Endothelial cell of umbilical vein (primary cell): ENCODE measurements at regions not wholly inside any gene's neighbourhood (a gene's known extent, or its start where the extent isn't known, plus 50 kb on each side); places are given as distances from the start of the nearest gene placed in this dataset.
A peak's percentile ranks its signal among the peaks of the same experiment; 100 is the strongest.

Experiments
- BruUV-seq: library from RNA; stranded (reverse); fragments of 400-500 nt; replicated peaks from 2 replicates; lab custom pipeline; 2021; lab: Mats Ljungman, UMichigan
- CTCF ChIA-PET: fragments of 300-600, 350-600 bp; sonication (Branson Sonifier 250); formaldehyde crosslinking; loops from one replicate; lab custom pipeline; 2021; ENCODE audit warnings: antibody characterized with exemption, inconsistent platforms; lab: Charles Lee
- POLR2A ChIA-PET: fragments of 300-600, 350-600 bp; sonication (Branson Sonifier 250); formaldehyde crosslinking; loops from one replicate; lab custom pipeline; 2021; ENCODE audit warnings: antibody characterized with exemption, inconsistent platforms; lab: Charles Lee
- DNase-seq: peaks from one replicate; pipeline ENCODE4 v3.0.0-alpha.2; 2011; ENCODE audit warnings: low read depth, low spot score
- FAIRE-seq: peaks from 2 replicates; lab custom pipeline; 2011; peaks lifted over from hg19 to GRCh38; lab: Jason Lieb, UNC
- H2AFZ ChIP-seq: 2 replicates; pipeline ENCODE4 v1.6.0; 2012; ENCODE audit warnings: low read depth, low read length, control low read depth, inconsistent platforms
- H3K27ac ChIP-seq: 2 replicates; pipeline ENCODE4 v1.5.1; 2011; ENCODE audit warnings: low read depth, mild to moderate bottlenecking, control low read depth, low read length, moderate library complexity; ENCODE audit not compliant: insufficient read depth
- H3K27me3 ChIP-seq, 2 experiments: 2 replicates each; pipeline versions ENCODE4 v1.6.0 to v1.6.1; 2011; ENCODE audit warnings: low read length in 2 of 2, mixed read lengths in 1 of 2; ENCODE audit not compliant: control insufficient read depth in 2 of 2, insufficient read depth in 2 of 2
- H3K36me3 ChIP-seq, 2 experiments: 2 replicates in 1 of 2; 3 replicates in 1 of 2; pipeline ENCODE4 v1.5.1; 2011; ENCODE audit warnings: low read length in 2 of 2, mild to moderate bottlenecking in 1 of 2, moderate library complexity in 1 of 2; ENCODE audit not compliant: control insufficient read depth in 2 of 2, insufficient read depth in 2 of 2; ENCODE audit errors: extremely low read depth in 1 of 2
- H3K4me1 ChIP-seq: 3 replicates; pipeline ENCODE4 v1.5.1; 2011; ENCODE audit warnings: mild to moderate bottlenecking, low read length; ENCODE audit not compliant: control insufficient read depth, insufficient read depth; ENCODE audit errors: extremely low read depth
- H3K4me2 ChIP-seq: 2 replicates; pipeline ENCODE4 v1.6.1; 2011; ENCODE audit warnings: low read length, control low read depth, mixed read lengths; ENCODE audit not compliant: insufficient read depth
- H3K4me3 ChIP-seq, 3 experiments: fragments of 200-600 bp in 1 of 3; sonication (generic), shearing (Covaris generic) in 1 of 3; replicated peaks in 1 of 3; 2 replicates each; pipeline ENCODE4 v1.5.1; 2011 to 2016; ENCODE audit warnings: control low read depth in 3 of 3, low read length in 3 of 3, mild to moderate bottlenecking in 2 of 3, inconsistent platforms in 1 of 3, low read depth in 1 of 3, moderate library complexity in 1 of 3; ENCODE audit not compliant: insufficient read depth in 1 of 3
- H3K79me2 ChIP-seq: 2 replicates; pipeline ENCODE4 v1.6.0; 2012; ENCODE audit warnings: low read length, inconsistent platforms; ENCODE audit not compliant: control insufficient read depth, insufficient read depth
- H3K9ac ChIP-seq: replicated peaks from 2 replicates; pipeline ENCODE3; 2011; ENCODE audit warnings: low read length, control low read depth; ENCODE audit not compliant: insufficient read depth; ENCODE audit errors: extremely low read depth
- H3K9me1 ChIP-seq: replicated peaks from 3 replicates; pipeline ENCODE4 v1.6.0; 2011; ENCODE audit warnings: mild to moderate bottlenecking, low read length; ENCODE audit not compliant: control insufficient read depth, insufficient read depth; ENCODE audit errors: extremely low read depth
- H3K9me3 ChIP-seq: replicated peaks from 2 replicates; pipeline ENCODE4 v1.5.1; 2012; ENCODE audit warnings: low read length, inconsistent platforms; ENCODE audit not compliant: control insufficient read depth, insufficient read depth
- H4K20me1 ChIP-seq: replicated peaks from 2 replicates; pipeline ENCODE3; 2011; ENCODE audit warnings: mild to moderate bottlenecking, low read length; ENCODE audit not compliant: control insufficient read depth, insufficient read depth; ENCODE audit errors: extremely low read depth
- CTCF ChIP-seq, 2 donors: IDR thresholded peaks; 1 replicate in 1 of 2; 2 replicates in 1 of 2; pipeline ENCODE4 v1.5.1; 2011; ENCODE audit warnings: low read length in 2 of 2, mild to moderate bottlenecking in 2 of 2, moderate library complexity in 2 of 2, control low read depth in 1 of 2, inconsistent platforms in 1 of 2, low read depth in 1 of 2; ENCODE audit not compliant: insufficient read depth in 1 of 2; ENCODE audit errors: extremely low read depth in 1 of 2
- EZH2 ChIP-seq: IDR thresholded peaks from 2 replicates; pipeline ENCODE4 v1.6.1; 2012; ENCODE audit warnings: borderline replicate concordance, low read depth, mild to moderate bottlenecking, moderate library complexity, low read length, inconsistent platforms; ENCODE audit not compliant: severe bottlenecking
- FOS ChIP-seq: IDR thresholded peaks from 2 replicates; pipeline ENCODE4 v1.6.1; 2011; ENCODE audit warnings: mild to moderate bottlenecking, low read length, moderate library complexity, borderline replicate concordance; ENCODE audit not compliant: insufficient read depth
- GATA2 ChIP-seq: IDR thresholded peaks from 2 replicates; pipeline ENCODE4 v1.7.0; 2011; ENCODE audit warnings: low read depth, mild to moderate bottlenecking, moderate library complexity, mixed read lengths, low read length; ENCODE audit not compliant: insufficient read length, insufficient read depth
- JUN ChIP-seq: IDR thresholded peaks from 2 replicates; pipeline ENCODE4 v1.6.1; 2011; ENCODE audit warnings: borderline replicate concordance, low read depth; ENCODE audit not compliant: insufficient read length, insufficient read depth
- MAX ChIP-seq: IDR thresholded peaks from 2 replicates; pipeline ENCODE4 v1.6.1; 2011; ENCODE audit not compliant: insufficient read depth, insufficient read length
- MYC ChIP-seq: IDR thresholded peaks from one replicate; pipeline ENCODE4 v1.6.1; 2011; ENCODE audit warnings: mild to moderate bottlenecking, low read depth, low read length
- POLR2A ChIP-seq: IDR thresholded peaks from 2 replicates; pipeline ENCODE4 v1.6.1; 2012; ENCODE audit warnings: low read depth, mild to moderate bottlenecking, control low read depth, low read length
- POLR2AphosphoS5 ChIP-seq: IDR thresholded peaks from 2 replicates; pipeline ENCODE4 v1.6.1; 2012; ENCODE audit warnings: low read depth, mild to moderate bottlenecking, control low read depth, low read length, moderate library complexity; ENCODE audit not compliant: insufficient read depth
- dilution Hi-C: fragments of 300-500 bp; cut with MboI; formaldehyde crosslinking; loops from one replicate; pipeline ENCODE4 v1.15.0; 2019; ENCODE audit warnings: low sequenced_read_pairs; ENCODE audit not compliant: extremely low pct_ligation_motif_present
- intact Hi-C: fragments of 100-400 bp; cut with micrococcal nuclease; formaldehyde crosslinking; loops from one replicate; pipeline ENCODE4 v1.10.0; 2022

GRCh38 chr5:25020454-25020853 lies 375.7 kb upstream of the CDH10 start:
- no peaks in the 10 kb centered on the region for H3K79me2 ChIP-seq
- H3K9me3 ChIP-seq = peaks cover 6% of the 10 kb centered on the region
- TF ChIP-seq POLR2AphosphoS5 (no peak), POLR2A (no peak), FOS (no peak), JUN (no peak), MYC (no peak), CTCF (IDR thresholded peaks at IDR 0.05; ENCODE audit: extremely low read depth in 1 of 2, insufficient read depth in 1 of 2, low read depth in 1 of 2, low read length in 2 of 2) (no peak), MAX (no peak), GATA2 (no peak), EZH2 (no peak)
- intact Hi-C loops (no loop called here), dilution Hi-C loops (no loop called here)
- no peak overlapping the region for H2AFZ ChIP-seq
- H3K27me3 ChIP-seq = no peaks in the 10 kb centered on the region
- FAIRE-seq = peak; percentile 18
- H4K20me1 ChIP-seq = no peaks in the 10 kb centered on the region
- no peak overlapping the region for H3K9ac ChIP-seq
- H3K36me3 ChIP-seq = no peaks in the 10 kb centered on the region
- no TSS peak for BruUV-seq
- H3K4me2 ChIP-seq = no peak overlapping the region
- CTCF ChIA-PET = no interaction called here
- POLR2A ChIA-PET = no interaction called here
- H3K4me3 ChIP-seq = no peak overlapping the region
- H3K4me1 ChIP-seq = no peaks in the 10 kb centered on the region
- no peak overlapping the region for H3K27ac ChIP-seq
- no peaks in the 10 kb centered on the region for H3K9me1 ChIP-seq
- no peak for DNase-seq
